Head of caudate nucleus (tissue), 42 donors: ENCODE measurements at regions not wholly inside any gene's neighbourhood (a gene's known extent, or its start where the extent isn't known, plus 50 kb on each side); places are given as distances from the start of the nearest gene placed in this dataset.
A peak's percentile ranks its signal among the peaks of the same experiment; 100 is the strongest.

Source experiments
- DNase-seq, 42 donors: peaks; one replicate each; pipeline versions ENCODE4 v3.0.0 to v3.0.0-alpha.2; 2020 to 2021; ENCODE audit warnings: mixed read lengths in 7 of 42
- intact Hi-C: fragments of 100-400 bp; cut with DNase I; formaldehyde crosslinking; loops from one replicate; pipeline ENCODE4 v1.15.0; 2022

DNA sequence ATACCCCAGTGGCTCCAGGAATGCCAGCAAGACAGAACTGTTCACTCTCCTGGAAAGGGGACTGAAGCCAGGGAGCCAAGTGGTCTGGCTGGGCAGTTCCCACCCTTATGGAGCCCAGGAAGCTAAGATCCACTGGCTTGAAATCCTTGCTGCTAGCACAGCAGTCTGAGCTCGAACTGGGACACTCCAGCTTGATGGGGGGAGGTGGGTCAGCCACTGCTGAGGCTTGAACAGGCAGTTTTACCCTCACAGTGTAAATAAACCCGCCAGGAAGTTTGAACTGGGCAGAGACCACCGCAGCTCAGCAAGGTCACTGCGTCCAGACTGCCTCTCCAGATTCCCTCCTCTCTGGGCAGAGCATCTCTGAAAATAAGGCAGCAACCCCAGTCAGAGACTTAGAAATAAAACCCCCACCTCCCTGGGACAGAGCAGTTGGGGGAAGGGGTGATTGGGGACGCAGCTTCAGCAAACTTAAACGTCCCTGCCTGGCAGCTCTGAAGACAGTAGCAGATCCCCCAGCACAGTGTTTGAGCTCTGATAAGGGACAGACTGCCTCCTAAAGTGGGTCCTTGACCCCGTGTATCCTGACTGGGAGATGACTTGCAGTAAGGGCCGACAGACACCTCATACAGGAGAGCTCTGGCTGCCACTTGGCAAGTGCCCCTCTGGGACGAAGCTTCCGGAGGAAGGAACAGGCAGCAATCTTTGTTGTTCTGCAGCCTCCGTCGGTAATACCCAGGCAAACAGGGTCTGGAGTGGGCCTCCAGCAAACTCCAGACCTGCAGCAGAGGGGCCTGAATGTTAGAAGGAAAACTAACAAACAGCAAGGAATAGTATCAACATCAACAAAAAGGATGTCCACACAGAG, 568.4 kb downstream of the PLA2G4A start:
- DNase-seq: no peak
- intact Hi-C loops: no loop called here

DNA sequence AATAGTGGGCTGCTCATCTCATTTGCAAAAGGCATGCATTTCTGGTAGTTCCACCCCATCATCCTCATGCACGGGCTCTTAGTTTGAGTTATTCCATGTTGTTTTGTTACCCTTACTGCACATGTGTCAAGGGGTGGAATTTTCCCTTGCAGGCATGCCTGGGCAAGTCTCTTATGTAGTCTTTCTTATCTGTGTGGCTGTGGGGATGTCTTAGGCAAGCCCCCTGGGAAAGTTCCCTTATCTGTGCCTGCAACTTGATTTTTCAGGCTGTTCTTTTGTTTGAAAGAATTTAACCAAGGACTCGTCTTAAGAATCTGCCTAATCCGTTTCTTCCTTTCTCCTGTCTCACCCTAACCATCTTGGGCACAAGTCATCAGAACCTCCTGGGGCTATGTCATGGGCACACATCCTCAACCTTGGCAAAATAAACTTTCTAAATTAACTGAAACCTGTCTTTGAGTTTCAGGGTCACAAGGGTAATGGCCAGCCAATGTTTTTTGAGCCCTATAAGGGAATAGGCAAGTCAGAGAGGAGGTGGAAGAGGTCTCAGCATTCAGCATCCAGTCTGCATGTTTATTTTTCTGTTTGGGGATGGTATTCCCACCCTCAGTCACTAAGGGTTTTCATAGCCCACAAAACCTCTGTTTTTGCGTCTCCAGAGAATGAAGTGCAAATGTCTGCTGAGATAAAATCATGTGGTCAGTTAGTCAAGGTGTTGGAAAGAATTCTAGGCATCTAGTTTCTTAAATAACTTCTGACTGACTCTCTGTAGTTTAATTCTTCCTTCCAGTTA, 579.7 kb downstream of the PLA2G4A start:
- intact Hi-C loops: no loop called here
- no peak for DNase-seq

DNA sequence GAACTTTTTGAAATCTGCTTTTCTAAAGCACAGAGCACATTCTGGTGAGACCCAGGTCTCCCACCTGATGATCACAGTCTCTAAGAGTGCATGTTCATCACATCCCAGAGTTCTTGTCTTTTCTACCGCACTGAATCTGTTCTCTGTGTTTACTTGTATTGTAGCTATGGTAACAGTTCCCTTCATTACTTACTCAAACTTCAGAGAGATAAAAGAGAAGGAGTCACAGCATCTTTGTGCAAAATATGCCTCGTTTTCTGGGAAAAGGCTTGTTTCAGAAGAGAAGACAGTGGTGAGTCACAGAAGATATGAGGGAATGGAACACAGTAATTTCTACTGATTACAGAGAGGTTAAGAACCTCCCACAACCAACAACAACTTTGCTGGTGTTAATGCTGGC, 580.6 kb downstream of the PLA2G4A start:
- DNase-seq: no peak
- intact Hi-C loops: no loop called here

DNA sequence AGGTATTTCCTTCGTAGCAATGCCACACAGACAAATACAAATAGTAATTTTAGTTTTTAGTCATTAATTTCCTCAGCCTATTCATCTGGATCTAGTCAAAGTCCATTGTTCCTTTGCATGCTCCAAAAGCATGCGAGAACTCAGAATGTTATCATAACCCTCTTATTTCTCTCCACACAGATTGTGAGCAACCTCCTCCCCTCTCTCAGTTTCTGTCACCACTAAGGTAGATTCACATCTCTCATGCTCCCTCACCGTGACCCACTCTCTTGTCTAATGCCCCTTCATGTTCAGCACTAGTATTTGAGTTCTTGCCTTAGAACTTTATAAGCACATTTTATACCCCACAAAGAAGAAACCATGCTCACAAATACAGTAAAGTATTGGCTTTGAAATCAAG, 582.4 kb downstream of the PLA2G4A start:
- intact Hi-C loops: no loop called here
- no peak for DNase-seq

DNA sequence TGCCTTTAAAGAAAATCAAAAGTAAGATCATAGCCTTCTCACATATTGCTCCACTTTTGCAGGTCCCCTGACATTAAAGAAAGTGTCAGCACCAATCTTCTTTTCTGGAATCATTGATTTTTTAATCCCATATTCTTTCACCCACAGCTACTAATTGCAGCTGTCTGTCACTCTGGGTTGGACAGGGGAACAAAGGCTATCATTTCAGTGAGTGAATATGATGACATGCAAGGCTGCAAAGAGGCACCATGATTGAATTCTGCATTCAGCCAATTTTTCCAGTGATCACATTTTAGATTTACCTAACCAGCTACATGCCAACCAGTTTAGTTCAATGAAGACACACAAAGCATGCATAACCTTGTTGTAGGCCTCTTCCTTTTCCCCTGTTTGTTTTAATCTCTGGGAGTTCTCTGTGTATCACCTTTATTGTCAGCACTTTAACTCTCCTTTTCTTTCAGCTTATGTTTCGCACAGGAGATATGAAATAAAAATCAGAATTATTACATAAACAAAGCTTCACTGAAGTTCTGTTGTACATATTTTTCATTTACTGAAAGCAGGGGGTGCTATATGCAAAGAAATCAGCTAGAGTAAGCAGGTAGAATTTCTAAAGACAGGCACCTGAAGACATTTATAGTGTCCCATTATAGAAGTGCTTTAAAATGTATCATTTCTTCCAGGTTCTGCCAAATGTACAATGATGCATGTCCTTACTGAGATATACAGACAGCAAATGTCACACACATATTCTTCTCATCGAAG, 584.8 kb downstream of the PLA2G4A start:
- DNase-seq: no peak

DNA sequence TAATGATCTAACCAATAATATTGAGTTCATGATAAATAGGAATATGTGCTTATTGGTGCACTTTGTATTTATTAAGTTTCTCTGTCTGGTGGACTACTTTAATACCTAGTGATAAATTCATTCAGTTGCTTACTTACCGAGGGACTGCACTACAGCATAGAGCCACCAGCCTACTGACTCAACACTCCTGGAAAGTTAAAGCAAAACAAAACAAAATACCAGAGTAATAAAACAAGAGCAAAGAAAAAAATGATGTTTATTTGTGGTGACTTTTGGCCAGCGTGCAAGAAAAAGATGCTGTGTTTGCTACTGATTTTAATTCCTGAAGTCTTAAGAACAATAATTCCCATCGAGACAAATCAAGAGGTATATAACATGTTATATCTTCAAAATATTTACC, 586.3 kb downstream of the PLA2G4A start:
- no peak for DNase-seq
- intact Hi-C loops: no loop called here

More for the DNA sequence above, 584.8 kb downstream of the PLA2G4A start:
- intact Hi-C loops: no loop called here

DNA sequence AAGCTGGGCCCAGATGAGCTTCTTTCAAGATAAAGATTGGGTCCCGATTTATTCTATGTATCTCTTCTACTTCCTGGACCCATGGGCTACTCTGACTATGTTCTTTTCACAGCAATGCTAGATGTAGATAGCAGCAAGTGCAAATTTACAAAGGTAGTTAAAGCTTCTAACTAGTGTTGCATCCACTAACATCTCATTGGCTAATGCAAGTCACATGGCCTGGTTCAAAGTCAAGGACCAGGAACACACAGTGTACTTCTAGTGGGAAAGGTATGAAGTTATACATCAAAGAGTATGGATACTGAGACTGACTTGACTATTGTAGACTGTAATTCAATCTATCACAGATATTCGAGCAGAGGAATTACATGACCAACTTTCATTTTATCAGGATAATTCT, 588.8 kb downstream of the PLA2G4A start:
- intact Hi-C loops: no loop called here
- DNase-seq: no peak

DNA sequence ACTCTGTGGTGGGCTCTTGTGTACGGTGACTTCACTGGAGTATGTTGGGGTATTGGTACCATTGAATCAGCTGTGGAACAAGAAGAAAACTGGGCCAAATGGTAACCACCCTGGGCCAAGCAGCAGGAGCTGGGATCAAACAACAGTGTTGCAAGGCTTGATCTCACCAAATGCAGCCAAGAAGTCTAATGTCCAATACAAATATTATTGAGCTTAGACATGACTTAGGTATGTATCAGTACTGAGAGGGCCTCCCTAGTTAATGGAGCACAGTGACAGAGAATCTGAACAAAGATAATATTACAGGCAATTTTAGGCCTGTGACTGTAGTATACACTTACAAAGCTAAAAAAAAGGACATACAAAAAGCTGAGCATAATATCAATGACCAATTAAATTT, 604.8 kb downstream of the PLA2G4A start:
- no peak for DNase-seq
- intact Hi-C loops: no loop called here

DNA sequence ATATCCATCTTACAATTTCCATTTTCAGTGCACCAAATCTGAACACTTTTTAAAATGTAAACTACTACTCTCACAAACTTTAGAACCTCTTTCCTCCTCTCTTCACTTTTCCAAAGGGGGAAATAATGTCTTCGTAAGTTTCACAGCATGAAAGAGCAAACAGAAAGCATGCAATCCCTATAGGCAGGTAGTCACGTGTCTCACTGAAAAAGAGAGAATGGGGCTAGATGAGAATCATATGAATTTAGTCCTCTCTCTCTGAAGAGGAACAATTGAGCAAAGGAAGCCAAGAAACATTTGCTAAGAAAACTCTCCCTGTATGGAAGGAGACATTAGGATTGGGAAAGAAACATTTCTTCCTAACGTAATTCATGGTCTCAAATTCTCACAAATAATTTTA, 613.9 kb downstream of the PLA2G4A start:
- intact Hi-C loops: no loop called here
- DNase-seq: no peak

DNA sequence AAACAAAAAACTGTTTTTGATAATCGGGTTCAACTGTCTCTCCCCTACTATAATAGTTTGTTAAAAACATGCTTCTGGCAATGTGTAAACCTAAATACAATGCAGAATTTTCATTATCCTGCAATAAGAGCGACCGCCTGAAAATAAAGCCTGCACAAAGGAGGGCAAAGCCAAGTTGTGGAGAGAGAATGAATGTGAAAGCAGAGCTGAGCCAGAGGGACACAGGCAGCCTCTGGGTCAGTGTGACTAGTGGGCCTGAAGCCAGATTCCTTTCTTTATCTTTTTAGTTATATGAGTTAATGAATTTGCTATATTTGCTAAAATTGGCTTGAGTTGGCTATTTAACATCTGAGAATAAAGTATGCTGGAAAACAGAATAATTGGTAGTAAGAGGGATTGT, 615.2 kb downstream of the PLA2G4A start:
- peak in 1 of 42 donors; percentile 5 for DNase-seq
- intact Hi-C loops: no loop called here

DNA sequence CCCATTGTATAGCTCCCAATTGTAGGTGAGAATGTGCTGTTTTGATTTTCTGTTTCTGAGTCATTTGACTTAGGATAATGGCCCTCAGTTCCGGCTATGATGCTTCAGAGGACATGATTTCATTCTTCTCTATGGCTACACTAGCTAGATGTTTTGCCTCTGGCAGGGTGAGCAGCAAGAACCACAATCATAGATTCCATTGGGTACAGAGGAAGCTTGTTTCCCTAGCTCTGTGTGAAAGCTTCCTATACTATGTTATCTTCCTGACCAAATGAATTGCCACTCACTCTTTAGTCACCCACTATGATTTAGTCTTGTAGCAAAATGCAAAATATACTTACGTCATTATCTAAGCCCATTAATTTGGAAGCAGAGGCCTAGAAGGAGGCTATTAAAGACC, 616.3 kb downstream of the PLA2G4A start:
- no peak for DNase-seq
- intact Hi-C loops: no loop called here

DNA sequence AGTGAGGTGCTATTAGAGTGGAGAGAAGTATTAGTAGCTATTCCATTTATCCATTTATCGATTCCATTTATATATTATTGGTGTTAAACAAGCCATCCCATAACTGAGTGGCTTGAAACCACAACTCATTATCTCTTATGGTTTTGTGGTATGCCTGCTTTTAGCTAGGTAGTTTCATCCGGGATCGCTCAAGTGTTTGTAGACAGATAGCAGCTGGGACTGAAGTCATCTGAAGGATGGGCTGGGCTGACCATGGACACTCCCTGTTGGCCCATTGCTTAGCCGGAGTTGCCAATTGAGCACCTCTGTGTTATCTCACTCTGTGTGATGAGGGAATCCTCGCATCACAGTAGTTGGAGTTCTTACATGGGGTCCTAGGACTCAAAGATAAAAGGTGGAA, 622.5 kb downstream of the PLA2G4A start:
- DNase-seq: no peak
- intact Hi-C loops: no loop called here

DNA sequence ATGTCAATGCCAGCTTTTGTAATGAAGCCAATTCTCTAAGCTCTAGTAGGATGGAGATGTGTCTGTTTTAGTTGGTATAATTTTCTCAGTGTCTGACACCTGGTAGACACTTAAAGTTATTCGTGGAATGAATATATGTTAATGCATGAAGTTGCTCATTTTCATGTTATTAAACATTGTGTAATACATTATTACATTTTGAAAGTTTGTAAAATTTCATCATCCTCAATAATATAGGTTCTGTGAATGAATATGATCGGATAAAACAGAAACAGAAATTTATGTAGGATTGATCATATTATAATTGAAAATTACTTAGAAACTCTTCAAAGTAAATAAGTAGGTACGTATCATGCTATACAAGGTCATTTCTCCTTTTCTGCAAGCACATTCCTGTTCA, 625.3 kb downstream of the PLA2G4A start:
- intact Hi-C loops: no loop called here
- DNase-seq: no peak

DNA sequence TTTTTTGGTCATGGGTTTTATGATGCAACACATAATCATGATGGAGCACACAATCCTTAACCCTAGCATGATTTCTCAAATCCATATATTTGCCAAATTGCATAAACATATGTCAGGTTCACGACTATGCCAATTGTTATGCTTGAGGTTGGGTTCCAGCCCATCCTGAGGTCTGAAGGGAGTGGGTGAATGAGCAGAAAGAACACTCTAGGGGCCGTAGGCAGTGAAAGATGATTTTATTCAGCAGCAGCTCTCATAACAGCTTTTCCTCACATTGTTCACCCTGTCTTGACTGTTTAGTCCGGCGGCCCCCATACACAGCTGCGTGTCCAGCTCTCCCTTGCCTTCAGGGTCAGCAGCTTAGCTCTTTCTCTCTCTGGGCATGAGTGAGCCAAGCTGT, 627.7 kb downstream of the PLA2G4A start:
- no peak for DNase-seq
- intact Hi-C loops: no loop called here

DNA sequence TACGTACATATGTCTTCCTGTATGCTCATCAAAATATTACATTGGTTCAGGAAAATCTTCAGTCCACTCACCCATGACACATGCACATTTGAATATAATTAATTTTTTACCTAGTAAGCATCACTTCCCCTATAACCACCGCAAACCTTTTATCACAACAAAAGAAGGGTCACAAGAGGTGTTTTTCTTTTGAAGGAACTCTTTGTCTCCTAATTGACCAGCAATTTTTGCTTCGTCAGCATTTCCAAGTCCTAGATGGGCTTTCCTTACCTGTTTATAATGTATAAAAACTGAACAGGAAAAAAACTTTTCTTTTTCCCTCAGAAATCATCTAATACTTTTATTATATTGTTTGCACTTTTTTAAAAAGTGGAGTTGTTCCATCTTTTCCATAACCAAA, 631.3 kb downstream of the PLA2G4A start:
- DNase-seq: no peak
- intact Hi-C loops: no loop called here

DNA sequence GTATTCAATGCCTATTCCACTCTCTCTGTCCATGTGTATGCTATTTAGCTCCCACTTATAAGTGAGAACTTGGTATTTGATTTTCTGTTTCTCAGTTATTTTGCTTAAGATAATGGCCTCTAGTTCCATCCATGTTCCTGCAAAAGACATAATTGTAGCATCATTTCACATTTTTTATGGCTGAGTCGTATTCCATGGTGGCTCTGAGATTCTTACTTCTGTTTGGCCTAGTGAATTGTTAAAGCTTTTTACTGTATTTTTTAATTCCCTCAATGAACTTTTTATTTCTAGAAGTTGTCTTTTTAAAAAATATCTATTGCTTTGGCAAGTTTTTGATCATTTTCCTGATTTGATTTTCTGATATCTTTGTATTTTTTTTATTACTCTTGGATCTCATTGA, 635.6 kb downstream of the PLA2G4A start:
- intact Hi-C loops: no loop called here
- DNase-seq: no peak

DNA sequence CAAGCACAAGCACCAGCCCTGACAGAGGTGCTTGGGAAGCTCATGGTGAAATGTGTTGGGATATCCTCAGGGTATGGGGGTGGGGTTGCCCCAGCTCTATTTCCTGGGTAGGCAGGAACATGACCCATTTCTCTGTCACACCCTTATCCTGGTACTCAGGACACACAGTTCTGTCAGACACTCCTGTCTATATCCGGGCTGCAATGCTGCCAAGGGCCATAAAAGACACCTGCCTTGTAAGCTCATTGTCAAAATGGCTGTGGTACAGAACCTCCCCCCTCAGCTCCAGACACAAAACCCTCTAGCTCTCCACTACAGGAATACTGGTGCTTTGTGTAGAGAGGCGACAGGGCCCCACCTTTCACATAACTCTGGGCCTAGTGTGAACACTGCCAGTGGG, 636.7 kb downstream of the PLA2G4A start:
- DNase-seq: no peak
- intact Hi-C loops: no loop called here

DNA sequence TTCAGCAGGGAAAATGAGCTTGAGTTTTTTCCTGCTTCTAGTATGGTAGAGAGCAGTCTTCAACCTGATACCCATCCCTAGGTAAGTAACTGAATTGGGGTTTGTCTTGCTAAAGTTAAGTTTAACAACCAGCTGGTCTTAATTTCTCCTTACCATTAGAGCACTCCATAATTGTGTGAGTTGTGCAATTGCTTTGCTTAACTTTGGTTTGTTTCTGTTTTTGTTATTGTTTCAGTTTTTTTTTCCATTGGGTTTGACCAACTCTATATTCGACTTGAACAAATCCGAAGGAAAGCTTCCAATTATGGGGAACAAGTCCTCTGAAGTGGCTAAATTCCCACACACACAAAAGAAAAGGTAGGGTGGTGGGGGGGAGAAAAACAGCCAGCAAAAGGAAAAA, 641.1 kb downstream of the PLA2G4A start:
- intact Hi-C loops: no loop called here
- no peak for DNase-seq

DNA sequence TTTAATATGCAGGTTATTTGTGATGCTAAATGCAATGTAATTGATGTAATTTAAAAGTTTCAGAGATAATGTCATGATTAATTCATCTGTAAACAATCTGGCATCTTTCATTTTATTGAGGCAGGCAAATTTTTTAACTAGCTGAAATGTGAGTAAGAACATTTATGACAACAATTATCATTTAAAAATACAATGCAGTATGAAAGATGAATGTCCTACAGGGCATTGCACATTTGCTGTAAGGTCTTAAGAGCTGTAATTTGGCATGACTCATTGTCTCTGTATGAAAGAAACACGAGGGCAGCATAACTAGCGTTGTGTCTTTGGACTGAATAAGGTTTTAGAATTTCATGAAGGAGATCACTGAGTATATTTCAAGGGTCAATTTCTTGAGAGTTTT, 642.8 kb downstream of the PLA2G4A start:
- no peak for DNase-seq
- intact Hi-C loops: no loop called here

DNA sequence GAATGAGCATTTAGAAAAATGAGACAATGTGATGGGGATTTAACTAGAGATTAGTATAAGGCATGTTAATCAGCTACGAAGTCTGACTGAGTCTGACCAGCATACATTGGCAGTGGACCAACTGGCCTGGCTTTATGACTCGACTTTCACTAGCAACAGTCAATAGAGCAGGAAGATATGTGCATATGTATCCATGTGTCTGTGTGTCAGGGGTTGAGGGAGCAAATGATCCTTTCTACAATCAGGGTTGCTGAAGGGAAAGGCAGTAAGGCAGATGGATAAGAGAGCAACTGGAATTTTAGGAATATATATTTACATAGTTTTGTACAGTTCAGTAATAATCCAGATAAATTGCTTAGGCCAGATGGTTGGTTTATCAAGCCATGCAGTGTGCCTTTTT, 645.6 kb downstream of the PLA2G4A start:
- DNase-seq: no peak
- intact Hi-C loops: no loop called here
